H9 (cell line): ENCODE measurements at regions not wholly inside any gene's neighbourhood (a gene's known extent, or its start where the extent isn't known, plus 50 kb on each side); places are given as distances from the start of the nearest gene placed in this dataset.

Experiments
- DNase-seq: peaks from one replicate; pipeline ENCODE4 v3.0.0-alpha.2; 2017
- H2AFZ ChIP-seq: one replicate; pipeline ENCODE4 v1.6.1; 2013; ENCODE audit warnings: mild to moderate bottlenecking, low read length, control low read depth, moderate library complexity
- H2AK5ac ChIP-seq: 2 replicates; pipeline ENCODE4 v1.6.1; 2013; ENCODE audit warnings: low read length, control low read depth, mixed read lengths; ENCODE audit not compliant: insufficient read length
- H2BK120ac ChIP-seq: one replicate; pipeline ENCODE4 v1.6.1; 2013; ENCODE audit warnings: low read depth, mild to moderate bottlenecking, low read length, control low read depth, inconsistent platforms; ENCODE audit not compliant: poor library complexity, severe bottlenecking
- H2BK12ac ChIP-seq: 2 replicates; pipeline ENCODE4 v1.6.1; 2013; ENCODE audit warnings: low read length, control low read depth, mixed read lengths, low read depth; ENCODE audit not compliant: insufficient read length
- H2BK15ac ChIP-seq: 2 replicates; pipeline ENCODE4 v1.6.1; 2013; ENCODE audit warnings: low read depth, low read length, control low read depth
- H2BK20ac ChIP-seq: one replicate; pipeline ENCODE4 v1.6.1; 2013; ENCODE audit warnings: low read depth, mild to moderate bottlenecking, low read length, control low read depth, inconsistent platforms; ENCODE audit not compliant: poor library complexity, severe bottlenecking
- H2BK5ac ChIP-seq: 2 replicates; pipeline ENCODE4 v1.6.1; 2013; ENCODE audit warnings: low read length, control low read depth, mixed read lengths; ENCODE audit not compliant: insufficient read length
- H3K14ac ChIP-seq: 2 replicates; pipeline ENCODE4 v1.6.1; 2013; ENCODE audit warnings: low read length, control low read depth; ENCODE audit not compliant: insufficient read depth
- H3K18ac ChIP-seq: 2 replicates; pipeline ENCODE4 v1.6.1; 2013; ENCODE audit warnings: low read depth, mild to moderate bottlenecking, mixed read lengths, low read length, control low read depth; ENCODE audit not compliant: insufficient read length
- H3K23ac ChIP-seq: 2 replicates; pipeline ENCODE4 v1.6.1; 2013; ENCODE audit warnings: low read length, control low read depth, mixed read lengths, low read depth; ENCODE audit not compliant: insufficient read length
- H3K23me2 ChIP-seq: 2 replicates; pipeline ENCODE4 v1.6.1; 2013; ENCODE audit warnings: low read depth, mild to moderate bottlenecking, mixed read lengths, low read length, control low read depth; ENCODE audit not compliant: insufficient read length, poor library complexity, severe bottlenecking
- H3K27ac ChIP-seq: 2 replicates; pipeline ENCODE4 v1.5.1; 2013; ENCODE audit warnings: low read length, control low read depth, mixed read lengths, low read depth; ENCODE audit not compliant: insufficient read length
- H3K27me3 ChIP-seq: 2 replicates; pipeline ENCODE4 v1.6.1; 2013; ENCODE audit warnings: low read length, control low read depth, inconsistent platforms; ENCODE audit not compliant: insufficient read depth
- H3K4ac ChIP-seq: 2 replicates; pipeline ENCODE4 v1.6.1; 2013; ENCODE audit warnings: low read depth, mild to moderate bottlenecking, control low read depth, inconsistent platforms, low read length, moderate library complexity
- H3K4me1 ChIP-seq: 2 replicates; pipeline ENCODE4 v1.6.1; 2013; ENCODE audit warnings: low read length, control low read depth, inconsistent platforms; ENCODE audit not compliant: insufficient read depth
- H3K4me2 ChIP-seq: 2 replicates; pipeline ENCODE4 v1.6.1; 2013; ENCODE audit warnings: low read length, control low read depth, mixed read lengths; ENCODE audit not compliant: insufficient read length, insufficient read depth
- H3K56ac ChIP-seq: 2 replicates; pipeline ENCODE4 v1.6.1; 2013; ENCODE audit warnings: low read depth, mild to moderate bottlenecking, mixed read lengths, low read length, control low read depth; ENCODE audit not compliant: insufficient read length
- H3K79me1 ChIP-seq: 2 replicates; pipeline ENCODE4 v1.6.1; 2013; ENCODE audit warnings: low read depth, mild to moderate bottlenecking, moderate library complexity, low read length, control low read depth, inconsistent platforms; ENCODE audit not compliant: insufficient read depth, poor library complexity, severe bottlenecking
- H3K79me2 ChIP-seq: 2 replicates; pipeline ENCODE4 v1.6.1; 2013; ENCODE audit warnings: low read length, control low read depth, inconsistent platforms; ENCODE audit not compliant: insufficient read depth
- H3K9ac ChIP-seq: 2 replicates; pipeline ENCODE4 v1.6.1; 2013; ENCODE audit warnings: low read length, control low read depth, mixed read lengths; ENCODE audit not compliant: insufficient read length; ENCODE audit errors: extremely low read depth
- H3K9me3 ChIP-seq: one replicate; pipeline ENCODE4 v1.6.1; 2013; ENCODE audit warnings: low read depth, low read length, inconsistent platforms; ENCODE audit not compliant: control insufficient read depth
- H3T11ph ChIP-seq: one replicate; pipeline ENCODE4 v1.6.1; 2013; ENCODE audit warnings: mild to moderate bottlenecking, low read length, control low read depth, inconsistent platforms
- H4K20me1 ChIP-seq: one replicate; pipeline ENCODE4 v1.6.1; 2013; ENCODE audit not compliant: control insufficient read depth, insufficient read length, insufficient read depth
- H4K5ac ChIP-seq: 2 replicates; pipeline ENCODE4 v1.6.1; 2013; ENCODE audit warnings: low read depth, mild to moderate bottlenecking, mixed read lengths, low read length, control low read depth; ENCODE audit not compliant: insufficient read length
- H4K8ac ChIP-seq: replicated peaks from 2 replicates; pipeline ENCODE4 v1.6.1; 2013; ENCODE audit warnings: low read length, control low read depth, mixed read lengths, low read depth; ENCODE audit not compliant: insufficient read length
- H4K91ac ChIP-seq: 2 replicates; pipeline ENCODE4 v1.6.1; 2013; ENCODE audit warnings: low read depth, mild to moderate bottlenecking, moderate library complexity, mixed read lengths, low read length, control low read depth; ENCODE audit not compliant: insufficient read length
- H3K27ac Mint-ChIP-seq, 3 experiments: 2 replicates in 2 of 3; 3 replicates in 1 of 3; pipeline ENCODE4 v1.8.0; 2020 to 2021; ENCODE audit warnings: mixed read lengths in 3 of 3, mild to moderate bottlenecking in 1 of 3, moderate library complexity in 1 of 3
- H3K27me3 Mint-ChIP-seq: 2 replicates; pipeline ENCODE4 v1.8.0; 2021; ENCODE audit warnings: low read depth, mild to moderate bottlenecking, moderate library complexity, mixed read lengths
- H3K36me3 Mint-ChIP-seq, 3 experiments: 2 replicates in 2 of 3; 3 replicates in 1 of 3; pipeline ENCODE4 v1.8.0; 2020 to 2021; ENCODE audit warnings: low read depth in 3 of 3, mixed read lengths in 3 of 3; ENCODE audit not compliant: insufficient read depth in 1 of 3
- H3K4me1 Mint-ChIP-seq, 2 experiments: 2 replicates each; pipeline ENCODE4 v1.8.0; 2020; ENCODE audit warnings: mixed read lengths in 2 of 2
- H3K4me3 Mint-ChIP-seq, 2 experiments: 2 replicates in 1 of 2; 3 replicates in 1 of 2; pipeline ENCODE4 v1.8.0; 2020 to 2021; ENCODE audit warnings: mild to moderate bottlenecking in 2 of 2, mixed read lengths in 2 of 2, moderate library complexity in 1 of 2
- H3K9me3 Mint-ChIP-seq, 2 experiments: 2 replicates in 1 of 2; 3 replicates in 1 of 2; pipeline ENCODE4 v1.8.0; 2020; ENCODE audit warnings: mild to moderate bottlenecking in 2 of 2, mixed read lengths in 2 of 2, moderate library complexity in 1 of 2
- CTCF ChIP-seq: fragments of 200-600 bp; sonication (generic); conservative IDR thresholded peaks from 3 replicates; pipeline ENCODE4 v1.8.0; 2021; ENCODE audit warnings: antibody characterized with exemption, mild to moderate bottlenecking

DNA sequence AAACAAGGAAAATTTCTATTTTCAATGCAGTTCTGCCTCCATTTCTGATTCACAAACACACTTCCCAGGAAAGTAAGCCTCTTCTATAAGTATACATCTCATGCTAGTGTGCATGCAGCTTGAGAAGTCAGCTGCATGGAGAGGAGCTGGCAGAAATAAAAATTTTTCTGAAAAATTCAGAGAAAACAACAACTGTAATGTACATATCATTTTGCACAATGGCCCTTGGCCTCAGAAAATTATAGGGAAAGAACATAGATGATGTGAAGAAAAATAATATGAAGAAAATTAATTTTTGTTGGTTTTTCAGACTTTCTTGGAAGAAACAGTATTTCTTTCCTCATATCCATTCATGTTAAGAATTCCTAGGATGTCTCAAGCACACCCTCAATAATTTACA, 277.8 kb upstream of the ADRA1B start:
- Histone ChIP-seq H2BK20ac (no peak overlapping the region), H3K23me2 (no peaks in the 10 kb centered on the region), H2BK15ac (no peak overlapping the region), H3K18ac (no peak overlapping the region), H4K5ac (no peak overlapping the region), H3K79me2 (no peaks in the 10 kb centered on the region), H2AK5ac (no peak overlapping the region), H2BK120ac (no peak overlapping the region), H4K91ac (no peak overlapping the region), H3K4me2 (no peak overlapping the region), H2AFZ (no peak overlapping the region), H3K23ac (no peak overlapping the region), H2BK12ac (no peak overlapping the region), H4K8ac (no peak overlapping the region), H4K20me1 (no peaks in the 10 kb centered on the region), H3K27me3 (no peaks in the 10 kb centered on the region), H3T11ph (no peak overlapping the region), H3K9ac (no peak overlapping the region), H2BK5ac (no peak overlapping the region), H3K9me3 (no peaks in the 10 kb centered on the region), H3K14ac (no peak overlapping the region), H3K4ac (no peak overlapping the region), H3K79me1 (no peaks in the 10 kb centered on the region), H3K4me1 (no peaks in the 10 kb centered on the region), H3K56ac (no peak overlapping the region), H3K27ac (no peak overlapping the region)
- peaks cover 0 to 1% of the 10 kb centered on the region in 2 experiments; a peak in 1 of 5 replicates for H3K9me3 Mint-ChIP-seq
- TF ChIP-seq CTCF = no peak
- no peak for DNase-seq
- H3K4me3 Mint-ChIP-seq = no peak overlapping the region
- peaks cover 7 to 11% of the 10 kb centered on the region in 2 experiments for H3K4me1 Mint-ChIP-seq
- H3K36me3 Mint-ChIP-seq = no peaks in the 10 kb centered on the region
- no peak overlapping the region for H3K27ac Mint-ChIP-seq
- H3K27me3 Mint-ChIP-seq = no peaks in the 10 kb centered on the region
